ENCODE measurements at regions not wholly inside any gene's neighbourhood (a gene's known extent, or its start where the extent isn't known, plus 50 kb on each side); places are given as distances from the start of the nearest gene placed in this dataset.

DNA sequence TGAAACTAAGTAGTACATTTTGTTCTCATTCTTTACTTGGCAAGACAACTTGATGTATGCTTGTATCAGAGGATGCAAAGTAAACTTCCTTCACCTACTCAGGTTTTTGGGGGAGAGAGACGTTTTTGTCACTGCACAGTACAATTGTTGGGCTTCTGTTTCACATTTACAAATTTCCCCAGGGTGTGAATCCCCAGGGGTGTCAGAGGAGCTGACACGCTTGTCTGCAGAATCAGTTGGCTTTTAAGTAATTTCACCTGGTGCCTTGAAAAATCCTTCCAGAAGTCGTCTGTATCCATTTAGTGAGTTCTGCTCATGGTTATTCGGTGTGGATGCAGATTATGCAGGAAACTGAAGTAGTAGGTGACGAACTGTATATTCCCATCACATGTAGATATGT lies 1227.7 kb upstream of the CELF2 start:
- Mint-ChIP-seq H3K9me3 (ENCODE audit: unreplicated experiment) (no peaks in the 10 kb centered on the region), H3K4me1 (ENCODE audit: unreplicated experiment) (no peaks in the 10 kb centered on the region), H3K4me3 (ENCODE audit: unreplicated experiment) (no peak overlapping the region), H3K36me3 (ENCODE audit: low read depth, unreplicated experiment) (no peaks in the 10 kb centered on the region), H3K27me3 (ENCODE audit: unreplicated experiment) (no peaks in the 10 kb centered on the region), H3K27ac (ENCODE audit: unreplicated experiment) (no peak overlapping the region)
- no peak for DNase-seq (ENCODE audit: low spot score)
- TF ChIP-seq, protein P1, sequence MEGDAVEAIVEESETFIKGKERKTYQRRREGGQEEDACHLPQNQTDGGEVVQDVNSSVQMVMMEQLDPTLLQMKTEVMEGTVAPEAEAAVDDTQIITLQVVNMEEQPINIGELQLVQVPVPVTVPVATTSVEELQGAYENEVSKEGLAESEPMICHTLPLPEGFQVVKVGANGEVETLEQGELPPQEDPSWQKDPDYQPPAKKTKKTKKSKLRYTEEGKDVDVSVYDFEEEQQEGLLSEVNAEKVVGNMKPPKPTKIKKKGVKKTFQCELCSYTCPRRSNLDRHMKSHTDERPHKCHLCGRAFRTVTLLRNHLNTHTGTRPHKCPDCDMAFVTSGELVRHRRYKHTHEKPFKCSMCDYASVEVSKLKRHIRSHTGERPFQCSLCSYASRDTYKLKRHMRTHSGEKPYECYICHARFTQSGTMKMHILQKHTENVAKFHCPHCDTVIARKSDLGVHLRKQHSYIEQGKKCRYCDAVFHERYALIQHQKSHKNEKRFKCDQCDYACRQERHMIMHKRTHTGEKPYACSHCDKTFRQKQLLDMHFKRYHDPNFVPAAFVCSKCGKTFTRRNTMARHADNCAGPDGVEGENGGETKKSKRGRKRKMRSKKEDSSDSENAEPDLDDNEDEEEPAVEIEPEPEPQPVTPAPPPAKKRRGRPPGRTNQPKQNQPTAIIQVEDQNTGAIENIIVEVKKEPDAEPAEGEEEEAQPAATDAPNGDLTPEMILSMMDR (IDR thresholded peaks at IDR 0.05; ENCODE audit: unreplicated experiment), result no peak

DNA sequence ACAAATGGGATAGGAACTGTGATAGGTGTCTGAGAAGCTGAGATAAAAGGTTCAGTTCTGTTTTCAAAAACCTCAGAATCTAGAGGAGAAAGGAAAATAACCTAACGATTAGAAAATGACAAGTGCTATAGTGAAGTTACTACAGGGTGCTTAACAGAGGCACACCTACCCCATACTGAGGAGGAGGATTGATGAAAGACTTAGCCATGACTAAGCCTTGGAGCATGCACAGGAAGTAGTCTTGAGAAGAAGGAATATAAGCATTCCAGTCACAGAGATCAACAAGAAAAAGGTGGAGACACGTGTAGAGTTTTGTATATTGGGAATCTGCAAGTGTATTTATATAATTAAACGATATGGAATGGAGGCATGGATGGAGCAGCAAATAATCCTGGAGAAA lies 1225.5 kb upstream of the CELF2 start:
- H3K9me3 Mint-ChIP-seq (ENCODE audit: unreplicated experiment), result no peaks in the 10 kb centered on the region
- no peak for DNase-seq (ENCODE audit: low spot score)
- no peak overlapping the region for H3K27ac Mint-ChIP-seq (ENCODE audit: unreplicated experiment)
- no peaks in the 10 kb centered on the region for H3K27me3 Mint-ChIP-seq (ENCODE audit: unreplicated experiment)
- TF ChIP-seq, protein P1 (IDR thresholded peaks at IDR 0.05; ENCODE audit: unreplicated experiment), result no peak
- no peaks in the 10 kb centered on the region for H3K36me3 Mint-ChIP-seq (ENCODE audit: low read depth, unreplicated experiment)
- no peaks in the 10 kb centered on the region for H3K4me1 Mint-ChIP-seq (ENCODE audit: unreplicated experiment)
- H3K4me3 Mint-ChIP-seq (ENCODE audit: unreplicated experiment), result no peak overlapping the region

DNA sequence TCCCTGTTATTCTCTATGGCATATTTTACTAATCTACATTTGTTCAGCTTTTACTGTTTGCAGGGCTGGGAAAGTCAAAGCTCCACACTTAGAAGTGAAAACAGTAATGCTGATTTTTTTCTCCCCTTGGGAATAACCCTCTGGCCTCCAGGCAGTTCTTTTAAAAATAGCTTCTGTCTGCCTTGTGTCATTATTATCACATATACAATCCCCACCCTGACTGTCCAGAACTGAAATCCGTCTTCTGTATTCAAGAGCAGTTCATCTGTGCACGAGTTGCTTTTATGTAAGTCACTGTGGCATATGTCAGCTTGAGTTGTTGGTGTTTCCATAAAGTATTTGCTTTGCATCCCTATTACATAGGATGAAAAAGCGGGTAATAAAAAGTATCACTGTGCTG lies 1221.1 kb upstream of the CELF2 start:
- Mint-ChIP-seq H3K4me1 (ENCODE audit: unreplicated experiment) (no peaks in the 10 kb centered on the region), H3K9me3 (ENCODE audit: unreplicated experiment) (no peaks in the 10 kb centered on the region), H3K4me3 (ENCODE audit: unreplicated experiment) (no peak overlapping the region), H3K27me3 (ENCODE audit: unreplicated experiment) (no peaks in the 10 kb centered on the region), H3K36me3 (ENCODE audit: low read depth, unreplicated experiment) (no peaks in the 10 kb centered on the region), H3K27ac (ENCODE audit: unreplicated experiment) (no peak overlapping the region)
- DNase-seq (ENCODE audit: low spot score), result no peak
- TF ChIP-seq, protein P1 (IDR thresholded peaks at IDR 0.05; ENCODE audit: unreplicated experiment), result no peak

DNA sequence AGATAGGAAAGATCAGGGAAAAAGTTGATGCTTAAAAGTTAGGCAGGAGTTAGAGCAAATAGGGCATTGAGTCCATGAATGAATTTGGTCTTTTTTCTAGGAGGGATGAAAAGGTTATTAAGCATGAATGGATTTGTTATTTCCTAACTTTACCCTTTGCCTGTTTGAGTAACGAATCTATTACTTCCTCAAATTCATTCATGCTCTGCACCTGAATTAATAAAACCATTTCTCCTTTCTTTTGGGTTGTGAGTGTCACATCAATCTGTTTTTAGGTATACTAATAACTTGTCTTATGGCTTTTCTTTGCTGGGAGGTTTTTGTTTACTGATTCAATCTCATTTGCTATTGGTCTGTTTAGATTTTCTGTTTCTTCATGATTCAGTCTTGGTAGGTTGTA lies 1217.7 kb upstream of the CELF2 start:
- no peak for DNase-seq (ENCODE audit: low spot score)
- no peaks in the 10 kb centered on the region for H3K9me3 Mint-ChIP-seq (ENCODE audit: unreplicated experiment)
- TF ChIP-seq, protein P1 (IDR thresholded peaks at IDR 0.05; ENCODE audit: unreplicated experiment), result no peak
- no peaks in the 10 kb centered on the region for H3K4me1 Mint-ChIP-seq (ENCODE audit: unreplicated experiment)
- no peaks in the 10 kb centered on the region for H3K27me3 Mint-ChIP-seq (ENCODE audit: unreplicated experiment)
- H3K27ac Mint-ChIP-seq (ENCODE audit: unreplicated experiment), result no peak overlapping the region
- H3K4me3 Mint-ChIP-seq (ENCODE audit: unreplicated experiment), result no peak overlapping the region
- H3K36me3 Mint-ChIP-seq (ENCODE audit: low read depth, unreplicated experiment), result no peaks in the 10 kb centered on the region

DNA sequence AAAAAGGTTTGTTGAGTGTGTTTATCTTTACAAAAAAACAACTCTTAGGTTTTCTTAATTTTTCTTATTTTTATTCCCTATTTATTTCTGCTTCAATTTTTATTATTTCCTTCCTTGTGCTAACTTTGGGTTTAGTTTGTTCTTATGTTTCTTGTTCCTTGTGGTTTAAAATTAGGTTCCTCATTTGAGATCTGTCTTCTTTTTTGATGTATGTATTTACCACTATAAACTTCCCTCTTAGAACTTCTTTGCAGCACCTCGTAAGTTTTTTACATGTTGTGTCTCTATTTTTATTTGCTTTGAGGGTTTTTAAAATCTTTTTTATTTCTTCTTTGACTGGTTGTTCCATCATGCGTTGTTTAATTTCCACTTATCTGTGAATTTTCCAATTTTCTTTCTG lies 1217.1 kb upstream of the CELF2 start:
- H3K27me3 Mint-ChIP-seq (ENCODE audit: unreplicated experiment), result no peaks in the 10 kb centered on the region
- TF ChIP-seq, protein P1 (IDR thresholded peaks at IDR 0.05; ENCODE audit: unreplicated experiment), result no peak
- H3K4me3 Mint-ChIP-seq (ENCODE audit: unreplicated experiment), result no peak overlapping the region
- no peaks in the 10 kb centered on the region for H3K4me1 Mint-ChIP-seq (ENCODE audit: unreplicated experiment)
- no peaks in the 10 kb centered on the region for H3K36me3 Mint-ChIP-seq (ENCODE audit: low read depth, unreplicated experiment)
- no peak for DNase-seq (ENCODE audit: low spot score)
- H3K27ac Mint-ChIP-seq (ENCODE audit: unreplicated experiment), result no peak overlapping the region
- H3K9me3 Mint-ChIP-seq (ENCODE audit: unreplicated experiment), result no peaks in the 10 kb centered on the region
